GM12874 (cell line): ENCODE measurements at regions not wholly inside any gene's neighbourhood (a gene's known extent, or its start where the extent isn't known, plus 50 kb on each side); places are given as distances from the start of the nearest gene placed in this dataset.

Experiments used
- CTCF ChIP-seq: IDR thresholded peaks from 2 replicates; pipeline ENCODE4 v1.5.1; 2011; ENCODE audit warnings: low read depth, mild to moderate bottlenecking, control low read depth, low read length, moderate library complexity; ENCODE audit not compliant: insufficient read depth

- no peak for TF ChIP-seq CTCF
Observed at GRCh38 chr3:74057169-74057568, 432.4 kb upstream of the PDZRN3 start.

GRCh38 chr3:74055061-74055460 lies 430.3 kb upstream of the PDZRN3 start:
- no peak for TF ChIP-seq CTCF

GRCh38 chr3:74054566-74054965 lies 429.8 kb upstream of the PDZRN3 start:
- TF ChIP-seq CTCF: no peak

GRCh38 chr3:74053970-74054516 lies 429.3 kb upstream of the PDZRN3 start:
- no peak for TF ChIP-seq CTCF

GRCh38 chr3:74049444-74049843 lies 424.7 kb upstream of the PDZRN3 start:
- no peak for TF ChIP-seq CTCF

GRCh38 chr3:74048699-74049098 lies 424.0 kb upstream of the PDZRN3 start:
- no peak for TF ChIP-seq CTCF

GRCh38 chr3:74045000-74045399 lies 420.3 kb upstream of the PDZRN3 start:
- TF ChIP-seq CTCF: no peak

GRCh38 chr3:74041068-74041675 lies 416.4 kb upstream of the PDZRN3 start:
- no peak for TF ChIP-seq CTCF
